ENCODE measurements at regions not wholly inside any gene's neighbourhood (a gene's known extent, or its start where the extent isn't known, plus 50 kb on each side); places are given as distances from the start of the nearest gene placed in this dataset.

GRCh38 chr1:95991787-95992520 is 729.6 kb upstream of the PTBP2 start:
- no TSS peak for BruUV-seq (replicated peaks)
- TF ChIP-seq CTCF (conservative IDR thresholded peaks at IDR 0.05; ENCODE audit: low read depth, low read length), result no peak
- no peak for TF ChIP-seq EZH2phosphoT487 (IDR thresholded peaks at IDR 0.05; ENCODE audit: borderline replicate concordance, low read length)
- no peak for TF ChIP-seq EZH2 (IDR thresholded peaks at IDR 0.05; ENCODE audit: low read length, unreplicated experiment)
- no peak for ATAC-seq

GRCh38 chr1:95994643-95995042 is 726.9 kb upstream of the PTBP2 start:
- Histone ChIP-seq H3K9me2 (replicated peaks; ENCODE audit: low read length) (no peaks in the 10 kb centered on the region), H3K4me2 (ENCODE audit: low read length) (no peak overlapping the region), H3K27ac (ENCODE audit: low read length) (no peak overlapping the region), H3K4me3 (ENCODE audit: low read length) (no peak overlapping the region), H3K4me1 (ENCODE audit: insufficient read depth, low read length) (no peaks in the 10 kb centered on the region), H3K9ac (ENCODE audit: low read length) (no peak overlapping the region), H3K9me3 (ENCODE audit: low read length) (no peaks in the 10 kb centered on the region), H3K27me3 (ENCODE audit: low read length) (no peaks in the 10 kb centered on the region), H3F3A (ENCODE audit: low read length, unreplicated experiment) (no peaks in the 10 kb centered on the region), H3K79me2 (ENCODE audit: low read length) (no peaks in the 10 kb centered on the region), H3K36me3 (ENCODE audit: low read depth, low read length) (no peaks in the 10 kb centered on the region), H4K20me1 (ENCODE audit: low read length) (no peaks in the 10 kb centered on the region), H2AFZ (ENCODE audit: low read length) (no peak overlapping the region)
- intact Hi-C loops (cut with micrococcal nuclease), result no loop called here
- TF ChIP-seq CTCF (conservative IDR thresholded peaks at IDR 0.05; ENCODE audit: low read depth, low read length) (no peak), EZH2 (IDR thresholded peaks at IDR 0.05; ENCODE audit: low read length, unreplicated experiment) (no peak), EZH2phosphoT487 (IDR thresholded peaks at IDR 0.05; ENCODE audit: borderline replicate concordance, low read length) (no peak)
- BruUV-seq (replicated peaks), result no TSS peak
- CTCF ChIA-PET, result no interaction called here
- DNase-seq (no peak), ATAC-seq (no peak)
- POLR2A ChIA-PET (ENCODE audit: unreplicated experiment), result no interaction called here

More at GRCh38 chr1:95991787-95992520, 729.6 kb upstream of the PTBP2 start:
- no peaks in the 10 kb centered on the region for H3F3A ChIP-seq (ENCODE audit: low read length, unreplicated experiment)
- intact Hi-C loops (cut with micrococcal nuclease), result no loop called here
- DNase-seq, result no peak
- H3K27me3 ChIP-seq (ENCODE audit: low read length), result peaks cover 15% of the 10 kb centered on the region; the same call in 1 of the 2 replicates
- ChIA-PET POLR2A (ENCODE audit: unreplicated experiment) (no interaction called here), CTCF (no interaction called here)
- H3K79me2 ChIP-seq (ENCODE audit: low read length), result no peaks in the 10 kb centered on the region
- no peaks in the 10 kb centered on the region for H4K20me1 ChIP-seq (ENCODE audit: low read length)
- no peaks in the 10 kb centered on the region for H3K9me2 ChIP-seq (replicated peaks; ENCODE audit: low read length)
- no peak overlapping the region for H2AFZ ChIP-seq (ENCODE audit: low read length)
- no peak overlapping the region for H3K9ac ChIP-seq (ENCODE audit: low read length)
- H3K36me3 ChIP-seq (ENCODE audit: low read depth, low read length), result no peaks in the 10 kb centered on the region
- H3K4me3 ChIP-seq (ENCODE audit: low read length), result no peak overlapping the region
- no peaks in the 10 kb centered on the region for H3K4me1 ChIP-seq (ENCODE audit: insufficient read depth, low read length)
- H3K27ac ChIP-seq (ENCODE audit: low read length), result no peak overlapping the region
- H3K4me2 ChIP-seq (ENCODE audit: low read length), result no peak overlapping the region
- no peaks in the 10 kb centered on the region for H3K9me3 ChIP-seq (ENCODE audit: low read length)

GRCh38 chr1:96002201-96002600 is 719.4 kb upstream of the PTBP2 start:
- no peak overlapping the region for H3K9ac ChIP-seq (ENCODE audit: low read length)
- no peak overlapping the region for H3K4me3 ChIP-seq (ENCODE audit: low read length)
- no peak for ATAC-seq
- no peaks in the 10 kb centered on the region for H3K4me1 ChIP-seq (ENCODE audit: insufficient read depth, low read length)
- H3K36me3 ChIP-seq (ENCODE audit: low read depth, low read length), result no peaks in the 10 kb centered on the region
- DNase-seq, result no peak
- no peaks in the 10 kb centered on the region for H3F3A ChIP-seq (ENCODE audit: low read length, unreplicated experiment)
- ChIA-PET CTCF (no interaction called here), POLR2A (ENCODE audit: unreplicated experiment) (no interaction called here)
- H4K20me1 ChIP-seq (ENCODE audit: low read length), result no peaks in the 10 kb centered on the region
- TF ChIP-seq EZH2 (IDR thresholded peaks at IDR 0.05; ENCODE audit: low read length, unreplicated experiment), result no peak
- no peaks in the 10 kb centered on the region for H3K9me3 ChIP-seq (ENCODE audit: low read length)
- intact Hi-C loops (cut with micrococcal nuclease), result no loop called here
- peaks cover 31% of the 10 kb centered on the region for H3K27me3 ChIP-seq (ENCODE audit: low read length)
- H3K4me2 ChIP-seq (ENCODE audit: low read length), result no peak overlapping the region
- no peak overlapping the region for H2AFZ ChIP-seq (ENCODE audit: low read length)
- no peaks in the 10 kb centered on the region for H3K79me2 ChIP-seq (ENCODE audit: low read length)
- no peaks in the 10 kb centered on the region for H3K9me2 ChIP-seq (replicated peaks; ENCODE audit: low read length)
- no TSS peak for BruUV-seq (replicated peaks)
- H3K27ac ChIP-seq (ENCODE audit: low read length), result no peak overlapping the region
